ENCODE measurements at regions not wholly inside any gene's neighbourhood (a gene's known extent, or its start where the extent isn't known, plus 50 kb on each side); places are given as distances from the start of the nearest gene placed in this dataset.

DNA sequence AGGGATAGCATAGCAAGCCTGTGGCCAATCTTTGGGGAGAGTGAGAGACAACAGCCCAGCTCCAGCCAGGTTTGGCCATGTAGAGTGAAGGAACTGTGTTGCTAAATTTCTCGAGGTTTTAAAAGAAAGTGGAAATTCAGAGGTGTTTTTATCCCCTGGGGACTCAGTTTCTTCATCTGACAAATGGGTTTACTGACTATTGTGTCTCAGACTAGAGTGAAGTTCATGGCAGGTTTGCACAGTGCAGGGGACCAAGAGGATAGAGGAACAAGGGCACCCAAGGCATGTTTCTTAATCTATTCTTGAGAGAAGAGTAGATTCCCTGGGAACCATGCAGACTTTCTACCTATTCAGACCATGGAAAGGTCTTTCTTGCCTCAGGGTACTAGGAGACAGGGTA is 555.8 kb upstream of the C16orf82 start (continued):
- TF ChIP-seq, protein P1, sequence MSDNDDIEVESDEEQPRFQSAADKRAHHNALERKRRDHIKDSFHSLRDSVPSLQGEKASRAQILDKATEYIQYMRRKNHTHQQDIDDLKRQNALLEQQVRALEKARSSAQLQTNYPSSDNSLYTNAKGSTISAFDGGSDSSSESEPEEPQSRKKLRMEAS (IDR thresholded peaks at IDR 0.05; ENCODE audit: low read depth, low read length) = no peak
- TF ChIP-seq ZBTB40 (IDR thresholded peaks at IDR 0.05; ENCODE audit: borderline replicate concordance) (no peak), BHLHE40 (IDR thresholded peaks at IDR 0.05; ENCODE audit: borderline replicate concordance in 1 of 2, low read depth in 2 of 2, low read length in 1 of 2) (no peak), ZNF384 (IDR thresholded peaks at IDR 0.05; ENCODE audit: borderline replicate concordance, low read depth, low read length) (no peak), SREBF2 (IDR thresholded peaks at IDR 0.05; ENCODE audit: low read length) (no peak), TBL1XR1 (IDR thresholded peaks at IDR 0.05; ENCODE audit: low read depth, low read length) (no peak), RCOR1 (conservative IDR thresholded peaks at IDR 0.05; ENCODE audit: low read depth, low read length) (no peak), RELA (IDR thresholded peaks at IDR 0.05; ENCODE audit: borderline replicate concordance, partially characterized antibody) (no peak)

GRCh38 chr16:26511463-26511862 is 555.3 kb upstream of the C16orf82 start:
- Histone ChIP-seq H3K9me3 (replicated peaks; ENCODE audit: control insufficient read depth, insufficient read depth, low read length) (no peaks in the 10 kb centered on the region), H3K36me3 (ENCODE audit: control insufficient read depth in 2 of 2, insufficient read depth in 2 of 2, low read length in 1 of 2) (no peaks in the 10 kb centered on the region), H2AFZ (ENCODE audit: control insufficient read depth, low read depth, low read length) (no peak overlapping the region), H3K4me1 (ENCODE audit: control insufficient read depth, insufficient read depth, low read length) (no peaks in the 10 kb centered on the region), H3K27me3 (replicated peaks in 1 of 2; ENCODE audit: control insufficient read depth in 2 of 2, insufficient read depth in 2 of 2, low read length in 1 of 2) (no peaks in the 10 kb centered on the region), H3K9ac (ENCODE audit: control insufficient read depth, insufficient read depth, low read length) (no peak overlapping the region), H3K79me2 (ENCODE audit: control insufficient read depth, insufficient read depth, low read length) (no peaks in the 10 kb centered on the region), H3K4me3 (no peak overlapping the region), H3K27ac (ENCODE audit: control insufficient read depth, insufficient read depth) (no peak overlapping the region), H4K20me1 (ENCODE audit: control insufficient read depth, insufficient read depth) (no peaks in the 10 kb centered on the region), H3K4me2 (ENCODE audit: control insufficient read depth, insufficient read depth) (no peak overlapping the region)
- ChIA-PET CTCF (no interaction called here), POLR2A (interaction anchor here (0.5 kb wide), 1 partner anchor 18 kb away, joined by 3 read pairs; no protein-coding TSS in a partner anchor), RAD21 (ENCODE audit: unreplicated experiment) (interaction anchor here (0.6 kb wide), 1 partner anchor 999 kb away, joined by 3 read pairs; no protein-coding TSS in a partner anchor), SMC1A (ENCODE audit: uncharacterized antibody, unreplicated experiment) (no interaction called here)
- FAIRE-seq (no peak), DNase-seq (ENCODE audit: low read depth, low spot score) (no peak), ATAC-seq (no peak)
- intact Hi-C loops (cut with micrococcal nuclease; ENCODE audit: unreplicated experiment) = no loop called here
- in situ Hi-C loops (cut with MboI) = no loop called here
- BruUV-seq (replicated peaks) = no TSS peak
- TF ChIP-seq POLR2AphosphoS5 (IDR thresholded peaks at IDR 0.05; ENCODE audit: low read length) = no peak
- WGBS (ENCODE audit: insufficient coverage, insufficient replicate concordance, low lambda C conversion rate, missing lambda C conversion rate) = 2% methylated on average over 6 of the region's 6 CpGs

All from GM12878 (cell line).